C4-2B (cell line): ENCODE measurements at regions not wholly inside any gene's neighbourhood (a gene's known extent, or its start where the extent isn't known, plus 50 kb on each side); places are given as distances from the start of the nearest gene placed in this dataset.

Source experiments
- CTCF ChIP-seq: fragments of 450-650 bp; conservative IDR thresholded peaks from 2 replicates; pipeline ENCODE4 v1.5.1; 2017; ENCODE audit warnings: mild to moderate bottlenecking
- ZFX ChIP-seq: fragments of 450-650 bp; IDR thresholded peaks from 2 replicates; pipeline ENCODE4 v1.6.1; 2017

GRCh38 chr4:176565049-176565448, 227.7 kb downstream of the VEGFC start:
- TF ChIP-seq CTCF (no peak), ZFX (no peak)
